GM19025 (cell line): ENCODE measurements at regions not wholly inside any gene's neighbourhood (a gene's known extent, or its start where the extent isn't known, plus 50 kb on each side); places are given as distances from the start of the nearest gene placed in this dataset.

Experiments
- ATAC-seq: cut with Tn5 transposase; IDR thresholded peaks from one replicate; pipeline ENCODE4 v1.9.1; 2021; ENCODE audit warnings: mild to moderate bottlenecking, low read depth, moderate library complexity; ENCODE audit not compliant: unreplicated experiment

DNA sequence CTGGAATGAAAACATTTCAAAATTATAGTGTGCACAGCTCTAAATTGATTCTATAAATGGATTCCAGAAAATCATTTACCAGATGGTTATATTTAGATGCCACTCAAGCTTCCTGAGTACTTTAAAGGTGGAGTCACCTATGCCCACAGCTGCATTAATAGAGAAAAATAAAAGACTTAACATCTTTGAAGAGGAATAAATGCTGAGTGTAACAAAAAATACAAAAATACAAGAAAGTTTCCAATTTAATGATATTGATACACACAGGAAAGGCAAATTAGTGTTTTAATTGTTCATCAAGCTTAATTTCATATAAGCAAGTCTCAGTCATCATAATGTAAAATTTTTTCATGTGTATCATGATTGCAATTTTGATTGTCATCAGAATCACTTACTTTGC, 89.5 kb upstream of the MANEA start:
- ATAC-seq: no peak

DNA sequence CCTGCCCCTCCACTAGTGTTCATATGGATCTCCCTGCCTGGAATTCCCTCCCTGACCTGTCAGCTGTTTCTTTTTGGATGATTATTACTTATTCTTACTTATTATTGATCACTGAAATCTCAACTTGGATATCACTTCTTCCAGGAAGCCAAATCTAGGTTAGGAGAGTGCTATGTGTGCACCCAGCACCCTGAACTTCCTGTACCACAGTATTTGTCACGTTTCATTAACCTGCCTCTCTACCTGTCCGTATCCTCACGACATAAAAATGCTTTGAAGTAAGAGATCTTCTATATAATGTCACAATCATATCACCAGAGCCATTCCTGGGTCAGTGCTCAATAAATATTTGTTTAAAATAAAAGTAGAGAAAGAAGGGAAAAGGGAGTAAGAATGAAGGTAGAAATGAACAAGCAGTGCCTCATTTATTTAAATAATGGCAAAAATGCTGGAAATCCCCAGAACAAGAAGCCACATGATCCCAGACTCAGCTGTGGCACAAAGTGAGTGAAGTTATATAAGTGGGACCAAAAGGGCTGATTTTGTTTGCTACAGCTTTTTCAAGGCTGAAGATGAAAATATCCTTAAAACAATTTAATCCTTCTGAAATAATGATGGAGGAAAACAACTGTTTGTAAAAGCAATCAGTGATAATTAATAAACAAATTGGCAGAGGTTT, 88.0 kb upstream of the MANEA start:
- ATAC-seq: no peak

DNA sequence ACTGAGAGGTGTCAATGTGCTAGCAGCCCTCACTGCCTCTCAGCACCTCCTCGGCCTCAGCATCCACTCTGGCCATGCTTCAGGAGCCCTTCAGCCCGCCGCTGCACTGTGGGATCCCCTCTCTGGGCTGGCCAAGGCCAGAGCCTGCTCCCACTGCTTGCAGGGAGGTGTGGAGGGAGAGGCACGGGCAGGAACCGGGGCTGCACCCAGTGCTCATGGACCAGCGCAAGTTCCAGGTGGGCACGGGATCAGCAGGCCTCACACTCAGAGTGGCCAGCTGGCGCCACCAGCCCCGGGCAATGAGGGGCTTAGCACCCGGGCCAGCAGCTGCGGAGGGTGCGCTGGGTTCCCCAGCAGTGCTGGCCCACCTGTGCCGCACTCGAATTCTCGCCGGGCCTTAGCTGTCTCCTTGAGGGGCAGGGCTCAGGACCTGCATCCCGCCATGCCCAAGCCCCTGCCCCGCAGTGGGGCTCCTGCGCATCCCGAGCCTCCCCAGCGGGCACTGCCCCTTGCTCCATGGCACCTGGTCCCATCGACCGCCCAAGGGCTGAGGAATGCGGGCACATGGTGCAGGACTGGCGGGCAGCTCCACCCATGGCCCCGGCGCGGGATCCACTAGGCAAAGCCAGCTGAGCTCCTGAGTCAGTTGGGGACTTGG, 80.4 kb upstream of the MANEA start:
- ATAC-seq: no peak

DNA sequence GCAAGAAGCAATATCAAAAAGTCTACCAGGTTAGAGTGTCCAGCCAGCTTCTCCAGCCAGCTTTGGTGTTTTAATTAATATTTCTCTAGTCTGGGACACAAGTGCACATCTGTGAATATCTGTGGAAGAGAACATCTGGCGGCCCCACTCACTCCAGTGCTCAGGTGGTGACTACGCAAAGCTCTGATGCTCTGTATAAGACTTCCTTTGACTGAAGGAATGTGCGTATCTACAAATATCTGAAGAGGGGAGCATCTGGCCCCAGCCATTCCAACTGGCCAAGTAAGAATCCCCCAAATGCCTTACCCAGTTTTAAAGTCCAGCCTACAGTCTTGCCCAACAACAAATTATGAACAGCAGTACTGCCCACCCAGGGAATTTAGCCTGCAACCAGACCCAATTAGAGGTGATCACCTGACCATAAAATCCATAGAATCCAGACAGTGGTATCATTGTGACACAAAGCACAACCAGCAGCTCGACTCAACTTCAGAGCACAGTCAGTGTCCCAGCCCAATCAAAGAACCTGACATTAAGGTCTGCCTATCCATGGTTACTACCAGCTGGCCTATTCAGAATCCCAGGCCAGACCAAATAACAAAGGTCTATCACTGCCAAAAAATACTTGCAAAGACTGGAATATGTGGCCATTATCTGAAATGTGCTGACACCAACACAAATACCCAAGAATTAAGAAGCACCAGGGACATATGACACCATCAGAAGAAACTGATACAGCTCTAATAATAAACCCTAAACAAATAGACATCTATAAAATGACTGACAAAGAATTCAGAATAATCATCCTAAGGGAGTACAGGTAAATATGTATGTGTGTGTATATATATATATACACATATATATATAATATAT, 76.1 kb upstream of the MANEA start:
- ATAC-seq: no peak

DNA sequence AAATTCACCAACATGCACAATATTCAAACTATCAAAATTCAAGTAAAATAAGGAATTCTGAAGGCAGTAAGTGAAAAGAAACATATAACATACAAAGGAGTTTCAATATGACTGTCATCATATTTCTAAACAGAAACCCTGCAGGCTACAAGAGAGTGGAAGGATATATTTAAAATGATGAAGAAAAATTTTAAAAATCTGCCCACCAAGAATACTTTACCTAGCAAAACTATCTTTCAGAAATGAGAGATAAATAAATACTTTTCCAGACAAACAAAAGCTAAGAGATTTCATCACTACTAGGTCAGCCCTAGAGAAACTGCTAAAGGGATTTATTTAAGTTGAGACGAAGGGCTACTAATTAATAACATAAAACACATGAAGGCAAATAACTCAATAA, 73.8 kb upstream of the MANEA start:
- ATAC-seq: no peak

DNA sequence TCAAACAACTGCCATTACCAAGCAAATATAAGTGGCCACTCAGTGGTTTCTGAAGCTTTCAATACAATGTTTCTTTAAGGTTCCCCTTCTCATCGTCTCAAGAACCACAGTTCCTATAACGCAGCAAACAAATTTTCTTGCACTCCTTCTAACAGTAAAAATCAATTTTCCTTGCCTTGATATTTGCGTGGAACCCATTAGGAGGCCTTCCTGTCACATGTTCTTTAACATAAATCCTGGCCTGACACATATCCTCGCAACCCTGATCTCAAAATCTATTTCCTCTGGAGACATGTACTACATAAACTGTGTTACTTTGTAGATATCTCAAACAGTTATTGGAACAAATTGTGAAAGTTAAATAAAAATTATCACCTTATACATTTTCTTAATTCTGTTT, 65.9 kb upstream of the MANEA start:
- ATAC-seq: no peak

DNA sequence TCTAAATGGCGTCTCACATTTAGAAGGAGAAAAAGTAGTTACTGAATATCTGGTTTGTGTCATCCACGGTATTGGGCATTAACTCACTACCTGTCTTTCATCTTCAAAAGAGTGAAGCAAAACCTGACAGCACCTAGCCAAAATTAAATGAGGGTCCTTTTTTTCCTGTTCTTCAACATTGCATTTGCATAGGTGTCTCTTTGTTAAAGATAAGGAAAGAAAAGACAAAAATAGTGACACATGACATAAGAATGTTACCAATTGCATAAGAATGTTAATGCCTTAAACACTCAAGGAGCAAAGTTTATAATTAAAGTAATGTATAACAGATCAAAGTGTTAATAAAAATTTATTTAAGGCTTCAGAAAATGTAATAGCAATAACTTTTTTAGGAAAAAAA, 61.4 kb upstream of the MANEA start:
- ATAC-seq: no peak

DNA sequence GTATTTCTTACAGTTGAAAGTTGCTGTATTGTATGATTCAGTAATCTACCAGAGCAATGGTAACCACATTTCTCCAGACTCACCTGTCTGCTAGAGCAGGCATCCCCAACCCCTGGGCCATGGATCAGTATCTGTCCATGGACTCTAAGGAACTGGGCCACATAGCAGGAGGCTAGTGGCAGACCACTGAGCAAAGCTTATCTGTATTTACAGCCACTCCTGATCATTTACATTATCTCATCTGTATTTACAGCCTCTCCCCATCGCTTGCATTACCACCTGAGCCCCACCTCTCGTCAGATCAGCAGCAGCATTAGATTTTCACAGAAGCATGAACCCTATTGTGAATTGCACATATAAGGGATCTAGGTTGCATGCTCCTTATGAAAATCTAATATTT, 60.3 kb upstream of the MANEA start:
- no peak for ATAC-seq

DNA sequence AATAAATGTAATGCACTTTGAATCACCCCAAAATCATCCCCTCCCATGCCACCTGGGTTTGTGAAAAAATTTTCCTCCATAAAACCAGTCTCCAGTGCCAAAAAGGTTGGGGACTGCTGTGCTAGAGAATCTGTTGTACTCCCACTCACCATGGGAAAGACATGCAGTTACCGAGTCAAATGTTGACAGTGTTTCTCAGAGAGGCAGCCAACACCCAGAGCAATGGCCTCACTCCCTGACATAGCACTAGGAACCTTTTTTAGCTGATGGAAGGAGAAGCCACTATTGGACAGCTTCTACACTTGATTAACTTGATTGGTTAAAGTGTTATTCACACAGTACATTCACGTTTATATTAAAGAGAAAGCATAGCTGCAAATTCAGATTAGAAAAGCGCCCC, 59.8 kb upstream of the MANEA start:
- no peak for ATAC-seq

DNA sequence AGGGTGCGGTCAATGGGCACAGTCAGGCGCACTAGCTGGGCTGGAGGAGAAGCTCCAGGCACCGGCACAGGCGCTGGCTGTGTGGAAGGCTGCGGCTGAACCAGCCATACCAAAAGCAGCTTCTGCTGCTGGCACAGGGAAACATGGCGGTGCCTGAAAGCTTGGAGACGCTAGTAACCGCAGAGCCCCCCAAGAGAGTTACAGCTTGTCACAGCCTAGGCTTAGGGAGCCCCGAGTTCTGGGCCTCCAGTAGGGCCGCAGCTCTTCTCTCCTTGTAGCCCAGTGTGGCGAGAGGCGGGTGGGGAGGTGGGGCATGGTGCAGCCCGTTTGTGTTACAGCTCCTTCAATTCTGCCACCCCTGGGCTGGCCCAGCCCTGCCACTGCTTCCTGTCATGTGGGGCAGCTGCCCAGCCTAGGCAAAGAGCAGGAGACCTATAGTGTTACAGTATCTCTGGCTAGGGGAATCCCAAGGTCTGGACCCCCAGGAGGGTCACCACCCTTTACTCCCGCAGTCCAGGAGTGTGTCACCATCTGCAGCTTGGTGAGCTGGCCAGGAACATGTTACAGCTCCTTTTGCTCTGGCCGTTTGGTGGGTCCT, 58.6 kb upstream of the MANEA start:
- ATAC-seq: no peak

DNA sequence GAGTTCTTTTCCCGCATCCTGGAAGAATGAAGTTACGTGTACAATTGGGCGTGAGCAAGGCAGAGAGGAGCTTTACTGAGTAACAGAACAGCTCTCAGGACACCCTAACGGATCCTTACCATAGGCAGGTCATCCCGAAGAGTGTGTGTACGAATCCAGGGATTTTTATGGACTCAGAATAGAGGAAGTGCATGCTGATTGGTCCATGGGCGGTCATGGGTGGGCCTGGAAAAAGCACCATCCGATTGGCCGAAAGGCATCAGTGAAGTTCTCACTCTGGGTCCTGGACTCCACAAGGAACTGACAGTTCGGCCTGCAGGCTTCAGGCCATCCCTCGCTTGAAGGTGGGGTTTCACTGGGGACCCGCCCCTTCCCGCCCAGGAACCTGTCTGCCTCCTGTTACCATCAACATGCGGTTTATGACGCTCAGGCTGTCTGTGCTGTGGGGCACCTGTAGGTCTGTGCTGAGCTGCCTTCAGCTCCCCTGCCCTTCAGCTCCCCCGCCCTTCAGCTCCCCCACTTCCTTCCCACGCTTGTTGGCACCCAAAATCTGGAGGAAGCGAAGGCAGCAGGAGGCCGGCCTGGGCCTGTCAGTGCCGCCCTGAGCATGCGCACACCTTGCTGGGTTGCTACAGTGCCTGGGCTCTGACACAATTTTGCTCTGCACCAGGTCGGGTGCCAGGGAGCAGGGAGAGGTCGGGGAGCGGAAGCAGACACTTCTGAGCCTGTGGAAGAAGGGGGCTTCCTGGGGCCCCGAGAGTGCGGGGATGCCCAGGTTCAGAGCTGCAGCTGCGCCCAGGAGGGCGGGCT, 57.9 kb upstream of the MANEA start:
- ATAC-seq: no peak

DNA sequence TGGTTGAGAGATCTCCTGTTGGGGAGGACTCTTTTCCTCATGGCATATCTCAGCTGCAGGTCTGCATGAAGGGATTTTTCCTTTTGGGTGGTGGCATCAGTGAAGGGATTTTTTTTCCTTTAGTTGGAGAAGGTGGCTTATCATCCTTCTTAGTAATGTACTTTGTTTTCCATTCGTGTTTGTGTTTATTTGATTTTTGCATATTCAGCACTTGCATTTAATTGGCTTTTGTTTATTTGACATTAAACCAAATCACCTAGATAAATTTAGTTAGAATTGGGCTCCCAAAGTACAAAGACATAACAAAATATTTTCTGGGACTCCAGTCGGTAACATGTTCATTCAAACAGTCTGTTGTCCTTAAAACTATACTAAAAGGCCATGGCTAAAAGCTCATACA, 56.2 kb upstream of the MANEA start:
- ATAC-seq: no peak
